BLaER1 treated with 17β-estradiol and CSF1 and Interleukin-3, amounts not matched to agents 10 nM and 100 nM (cell line): ENCODE measurements at regions not wholly inside any gene's neighbourhood (a gene's known extent, or its start where the extent isn't known, plus 50 kb on each side); places are given as distances from the start of the nearest gene placed in this dataset.

Experiments used
- H3K27ac ChIP-seq, 11 experiments: shearing (Covaris generic); formaldehyde crosslinking; 2 replicates each; pipeline ENCODE4 v1.8.1; 2022
- H3K27me3 ChIP-seq, 11 experiments: shearing (Covaris generic); formaldehyde crosslinking; 2 replicates each; pipeline ENCODE4 v1.8.1; 2022
- H3K36me3 ChIP-seq, 11 experiments: shearing (Covaris generic); formaldehyde crosslinking; 2 replicates each; pipeline ENCODE4 v1.8.1; 2022
- H3K4me1 ChIP-seq, 10 experiments: shearing (Covaris generic); formaldehyde crosslinking; 2 replicates each; pipeline ENCODE4 v1.8.1; 2022
- H3K4me2 ChIP-seq, 11 experiments: shearing (Covaris generic); formaldehyde crosslinking; 2 replicates each; pipeline ENCODE4 v1.8.1; 2022
- H3K4me3 ChIP-seq, 10 experiments: shearing (Covaris generic); formaldehyde crosslinking; 2 replicates each; pipeline ENCODE4 v1.8.1; 2022
- H3K9ac ChIP-seq, 11 experiments: shearing (Covaris generic); formaldehyde crosslinking; 2 replicates each; pipeline ENCODE4 v1.8.1; 2022
- H3K9me3 ChIP-seq, 11 experiments: shearing (Covaris generic); formaldehyde crosslinking; replicated peaks in 1 of 11; 2 replicates each; pipeline ENCODE4 v1.8.1; 2022
- H4K20me1 ChIP-seq, 11 experiments: shearing (Covaris generic); formaldehyde crosslinking; 2 replicates each; pipeline ENCODE4 v1.8.1; 2022
- Cebpa-rat ChIP-seq, 11 experiments: shearing (Covaris generic); IDR thresholded peaks; 2 replicates each; pipeline ENCODE4 v1.8.1; 2022

GRCh38 chr18:78127041-78127440, 852.6 kb upstream of the SALL3 start:
- Histone ChIP-seq H3K9ac (no peak overlapping the region), H3K4me3 (no peak overlapping the region), H3K27ac (no peak overlapping the region), H3K9me3 (0 out of 22 replicates have a peak, but pooled peaks cover 0 to 2% (median 0%) of the 10 kb centered on the region in 11 experiments), H3K4me2 (no peak overlapping the region), H4K20me1 (no peaks in the 10 kb centered on the region), H3K4me1 (peaks cover 8 to 19% (median 15%) of the 10 kb centered on the region in 10 experiments; a peak in 17 of 20 replicates), H3K36me3 (no peaks in the 10 kb centered on the region), H3K27me3 (no peaks in the 10 kb centered on the region)
- TF ChIP-seq Cebpa-rat (IDR thresholded peaks at IDR 0.05) = no peak

- no peaks in the 10 kb centered on the region for H4K20me1 ChIP-seq
- H3K9me3 ChIP-seq = 0 out of 22 replicates have a peak, but pooled peaks cover 0 to 2% (median 0%) of the 10 kb centered on the region in 11 experiments
- no peak overlapping the region for H3K27ac ChIP-seq
- H3K4me3 ChIP-seq = no peak overlapping the region
- TF ChIP-seq Cebpa-rat (IDR thresholded peaks at IDR 0.05) = no peak
- no peak overlapping the region for H3K4me2 ChIP-seq
- H3K27me3 ChIP-seq = no peaks in the 10 kb centered on the region
- H3K36me3 ChIP-seq = no peaks in the 10 kb centered on the region
- H3K9ac ChIP-seq = no peak overlapping the region
- H3K4me1 ChIP-seq = peaks cover 8 to 19% (median 15%) of the 10 kb centered on the region in 10 experiments; a peak in 17 of 20 replicates
Measured at GRCh38 chr18:78128004-78128403, 851.6 kb upstream of the SALL3 start.

DNA sequence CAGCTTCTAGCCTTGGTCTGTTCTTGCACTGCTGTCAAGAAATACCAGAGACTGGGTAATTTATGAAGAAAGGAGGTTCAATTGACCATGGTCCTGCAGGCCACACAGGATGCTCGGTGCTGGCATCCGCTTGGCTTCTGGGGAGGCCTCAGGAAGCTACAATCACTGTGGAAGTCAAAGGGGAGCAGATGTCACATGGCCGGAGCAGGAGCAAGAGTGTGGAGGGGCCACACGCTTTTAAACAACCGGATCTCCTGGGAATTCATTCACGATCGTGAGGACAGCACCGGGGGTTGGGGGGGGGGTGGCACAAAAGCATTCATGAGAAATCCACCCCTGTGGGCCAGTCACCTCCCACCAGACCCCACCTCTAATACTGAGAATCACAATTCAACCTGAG, 850.4 kb upstream of the SALL3 start:
- TF ChIP-seq Cebpa-rat (IDR thresholded peaks at IDR 0.05) = no peak
- 0 out of 22 replicates have a peak, but pooled peaks cover 0 to 2% (median 0%) of the 10 kb centered on the region in 11 experiments for H3K9me3 ChIP-seq

DNA sequence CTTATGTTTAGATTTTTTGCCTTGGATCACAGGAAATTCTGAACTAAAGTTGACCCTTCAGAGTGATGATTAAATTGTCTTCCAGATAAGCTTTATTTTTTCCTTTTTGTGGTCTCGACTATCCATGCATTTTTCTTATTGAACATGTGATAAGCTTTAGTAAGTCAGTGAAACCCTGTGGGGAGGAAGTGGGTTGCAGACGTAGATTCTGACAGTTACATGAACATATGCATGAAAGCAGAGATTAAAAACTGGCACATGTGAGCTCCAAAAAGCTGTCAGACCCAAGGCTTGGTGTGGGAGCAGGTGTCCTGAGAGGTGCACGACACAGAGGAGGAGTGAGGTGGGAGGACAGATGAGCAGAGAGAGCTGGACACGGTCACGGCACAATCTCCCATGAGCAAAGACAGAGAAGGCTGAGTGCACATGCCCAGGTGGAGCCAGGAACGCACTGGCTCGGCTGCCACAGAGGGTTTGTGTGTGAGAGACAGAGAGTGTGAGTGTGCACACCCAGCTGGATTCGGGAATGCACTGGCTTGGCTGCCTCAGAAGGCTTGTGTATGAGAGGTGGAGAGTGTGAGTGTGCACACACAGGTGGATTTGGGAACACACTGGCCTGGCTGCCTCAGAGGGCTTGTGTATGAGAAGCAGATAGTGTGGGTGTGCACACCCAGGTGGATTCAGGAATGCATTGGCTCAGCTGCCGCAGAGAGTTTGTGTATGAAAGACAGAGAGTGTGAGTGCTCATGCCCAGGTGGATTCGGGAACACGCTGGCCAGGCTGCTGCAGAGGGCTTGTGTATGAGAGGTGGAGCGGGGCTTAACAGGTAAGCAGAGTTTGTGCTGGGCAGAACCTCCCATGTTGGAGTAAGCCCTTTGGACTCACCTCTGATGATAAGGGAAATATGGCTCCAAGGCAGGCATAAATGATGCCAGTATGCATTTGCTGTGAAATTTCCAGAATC, 849.1 kb upstream of the SALL3 start:
- H4K20me1 ChIP-seq = no peaks in the 10 kb centered on the region
- H3K4me2 ChIP-seq = peak overlapping the region; percentile 37 to 77 (median 69); a peak in 20 of 22 replicates
- H3K27me3 ChIP-seq = no peaks in the 10 kb centered on the region
- no peak overlapping the region for H3K27ac ChIP-seq
- H3K4me3 ChIP-seq = no peak overlapping the region
- 0 out of 22 replicates have a peak, but pooled peaks cover 0 to 2% (median 0%) of the 10 kb centered on the region in 11 experiments for H3K9me3 ChIP-seq
- no peaks in the 10 kb centered on the region for H3K36me3 ChIP-seq
- no peak overlapping the region for H3K9ac ChIP-seq
- H3K4me1 ChIP-seq = peaks cover 8 to 19% (median 15%) of the 10 kb centered on the region in 10 experiments; a peak in 17 of 20 replicates
- TF ChIP-seq Cebpa-rat (IDR thresholded peaks at IDR 0.05) = no peak

More for the DNA sequence above, 850.4 kb upstream of the SALL3 start:
- H3K27ac ChIP-seq = no peak overlapping the region
- no peak overlapping the region for H3K9ac ChIP-seq
- peak overlapping the region in 7 of 11 experiments; percentile 56 to 77 (median 71); a peak in 12 of 22 replicates for H3K4me2 ChIP-seq
- H3K36me3 ChIP-seq = no peaks in the 10 kb centered on the region
- peaks cover 8 to 19% (median 15%) of the 10 kb centered on the region in 10 experiments; a peak in 17 of 20 replicates for H3K4me1 ChIP-seq
- H3K27me3 ChIP-seq = no peaks in the 10 kb centered on the region
- H4K20me1 ChIP-seq = no peaks in the 10 kb centered on the region
- H3K4me3 ChIP-seq = no peak overlapping the region

DNA sequence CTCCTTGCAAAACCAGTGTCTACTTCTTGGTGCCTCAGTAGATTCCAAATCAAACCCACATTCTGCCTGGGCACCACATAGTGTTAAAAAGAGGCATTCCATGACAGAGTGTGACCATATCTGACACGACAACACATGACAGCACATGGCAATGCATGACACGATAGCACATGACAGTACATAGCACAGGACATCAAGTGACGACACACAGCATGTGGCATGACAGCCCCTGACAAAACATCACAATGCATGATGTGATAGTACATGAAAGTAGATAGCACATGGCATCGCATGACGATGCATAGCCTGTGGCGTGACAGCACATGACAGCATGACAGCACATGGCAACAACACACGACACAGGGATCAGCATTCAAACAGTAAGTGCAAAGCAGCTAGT, 845.9 kb upstream of the SALL3 start:
- TF ChIP-seq Cebpa-rat (IDR thresholded peaks at IDR 0.05) = no peak
- Histone ChIP-seq H3K27ac (no peak overlapping the region), H3K9me3 (no peaks in the 10 kb centered on the region), H3K36me3 (no peaks in the 10 kb centered on the region), H3K4me3 (no peak overlapping the region), H3K4me1 (peaks cover 12 to 25% (median 17%) of the 10 kb centered on the region in 10 experiments; a peak in 19 of 20 replicates), H3K4me2 (no peak overlapping the region), H3K27me3 (no peaks in the 10 kb centered on the region), H4K20me1 (no peaks in the 10 kb centered on the region), H3K9ac (no peak overlapping the region)

- Histone ChIP-seq H3K9me3 (no peaks in the 10 kb centered on the region), H3K27me3 (no peaks in the 10 kb centered on the region), H3K4me2 (peak overlapping the region in 2 of 11 experiments; percentile 45 to 73; a peak in 4 of 22 replicates), H3K4me1 (peaks cover 0 to 16% (median 0%) of the 10 kb centered on the region in 10 experiments; a peak in 4 of 20 replicates), H3K4me3 (no peak overlapping the region), H3K36me3 (no peaks in the 10 kb centered on the region), H4K20me1 (no peaks in the 10 kb centered on the region), H3K9ac (no peak overlapping the region), H3K27ac (no peak overlapping the region)
- TF ChIP-seq Cebpa-rat (IDR thresholded peaks at IDR 0.05) = no peak
Measured at GRCh38 chr18:78136986-78137385, 842.6 kb upstream of the SALL3 start.

GRCh38 chr18:78138983-78139496, 840.6 kb upstream of the SALL3 start:
- Histone ChIP-seq H3K4me1 (peaks cover 0 to 16% (median 0%) of the 10 kb centered on the region in 10 experiments; a peak in 4 of 20 replicates), H3K9me3 (no peaks in the 10 kb centered on the region), H3K4me2 (no peak overlapping the region), H3K27ac (no peak overlapping the region), H3K9ac (no peak overlapping the region), H4K20me1 (no peaks in the 10 kb centered on the region), H3K36me3 (no peaks in the 10 kb centered on the region), H3K27me3 (no peaks in the 10 kb centered on the region), H3K4me3 (no peak overlapping the region)
- TF ChIP-seq Cebpa-rat (IDR thresholded peaks at IDR 0.05) = no peak

DNA sequence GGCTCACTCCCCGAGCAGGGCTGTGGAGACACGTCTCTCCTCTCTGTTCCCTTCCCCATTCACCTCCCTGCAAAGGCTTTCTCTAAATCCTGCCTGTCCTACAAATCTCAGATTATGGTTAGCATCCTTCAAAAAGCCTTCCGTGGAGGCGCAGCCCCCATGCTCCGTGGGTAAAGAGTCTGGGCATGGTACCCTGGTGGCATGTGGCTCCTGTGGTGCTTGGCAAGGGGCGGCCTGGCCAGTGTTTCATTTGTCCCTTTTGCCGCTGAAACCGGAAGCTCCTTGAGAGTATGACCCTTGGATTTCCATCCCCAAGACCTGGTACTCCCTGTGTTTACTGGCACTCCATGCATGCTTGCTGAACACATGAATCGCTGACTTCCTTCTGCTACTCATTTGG, 839.3 kb upstream of the SALL3 start:
- no peaks in the 10 kb centered on the region for H3K27me3 ChIP-seq
- no peaks in the 10 kb centered on the region for H4K20me1 ChIP-seq
- no peak for TF ChIP-seq Cebpa-rat (IDR thresholded peaks at IDR 0.05)
- no peak overlapping the region for H3K9ac ChIP-seq
- no peak overlapping the region for H3K27ac ChIP-seq
- H3K4me3 ChIP-seq = no peak overlapping the region
- peaks cover 0 to 16% (median 0%) of the 10 kb centered on the region in 10 experiments; a peak in 4 of 20 replicates for H3K4me1 ChIP-seq
- H3K36me3 ChIP-seq = no peaks in the 10 kb centered on the region
- H3K4me2 ChIP-seq = no peak overlapping the region
- H3K9me3 ChIP-seq = no peaks in the 10 kb centered on the region

- no peak overlapping the region for H3K27ac ChIP-seq
- H3K27me3 ChIP-seq = no peaks in the 10 kb centered on the region
- no peaks in the 10 kb centered on the region for H3K4me1 ChIP-seq
- H3K4me2 ChIP-seq = no peak overlapping the region
- no peaks in the 10 kb centered on the region for H4K20me1 ChIP-seq
- no peaks in the 10 kb centered on the region for H3K36me3 ChIP-seq
- peaks cover 0 to 15% (median 9%) of the 10 kb centered on the region in 11 experiments; a peak in 11 of 22 replicates for H3K9me3 ChIP-seq
- no peak overlapping the region for H3K9ac ChIP-seq
- H3K4me3 ChIP-seq = no peak overlapping the region
- no peak for TF ChIP-seq Cebpa-rat (IDR thresholded peaks at IDR 0.05)
Measured at GRCh38 chr18:78144669-78145068, 834.9 kb upstream of the SALL3 start.
